K562 (cell line): ENCODE measurements at regions not wholly inside any gene's neighbourhood (a gene's known extent, or its start where the extent isn't known, plus 50 kb on each side); places are given as distances from the start of the nearest gene placed in this dataset.

ENCODE experiments used
- ATAC-seq: fragments of 200-7000 bp; cut with Tn5 transposase; 3 replicates; pipeline ENCODE4 v1.9.1; 2020; ENCODE audit warnings: moderate library complexity
- BruUV-seq: library from RNA; stranded (reverse); fragments of 400-500 nt; replicated peaks from 2 replicates; lab custom pipeline; 2021; lab: Mats Ljungman, UMichigan
- CTCF ChIA-PET: fragments of 300-600 bp; formaldehyde crosslinking; extraction: SDS; loops from one replicate; lab custom pipeline; 2021; ENCODE audit warnings: low intra/inter-chr PET ratio; lab: Yijun Ruan, JAX
- POLR2A ChIA-PET: fragments of 300-600, 350-650 bp; sonication (Branson Sonifier 250); formaldehyde crosslinking; extraction: SDS; loops from one replicate; lab custom pipeline; 2021; ENCODE audit warnings: antibody characterized with exemption, inconsistent platforms; lab: Yijun Ruan, JAX
- DNase-seq, 4 experiments: peaks; one replicate each; pipeline versions ENCODE4 v3.0.0 to v3.0.0-alpha.2; 2011 to 2018; ENCODE audit warnings: low spot score in 3 of 4, mixed read lengths in 3 of 4; ENCODE audit errors: extremely low read depth in 1 of 4
- FAIRE-seq: peaks from 2 replicates; lab custom pipeline; 2011; peaks lifted over from hg19 to GRCh38; lab: Jason Lieb, UNC
- H2AFZ ChIP-seq: 2 replicates; pipeline ENCODE4 v1.6.0; 2011; ENCODE audit warnings: low read depth, low read length, control low read depth, inconsistent platforms
- H3K27ac ChIP-seq: fragments of 200-600 bp; 3 replicates; pipeline ENCODE4 v1.8.0; 2011; ENCODE audit warnings: low read depth, mild to moderate bottlenecking, control low read depth, inconsistent platforms, low read length, moderate library complexity, mixed read lengths; ENCODE audit errors: extremely low read depth
- H3K27me3 ChIP-seq, 2 experiments: fragments of 300-600 bp in 1 of 2; 2 replicates in 1 of 2; 3 replicates in 1 of 2; pipeline versions ENCODE4 v1.6.0 to v1.8.0; 2011; ENCODE audit warnings: inconsistent platforms in 2 of 2, low read length in 2 of 2, mild to moderate bottlenecking in 1 of 2, mixed read lengths in 1 of 2, moderate library complexity in 1 of 2; ENCODE audit not compliant: control insufficient read depth in 2 of 2, insufficient read depth in 2 of 2
- H3K36me3 ChIP-seq: fragments of 300-600 bp; 3 replicates; pipeline ENCODE4 v1.8.0; 2011; ENCODE audit warnings: mild to moderate bottlenecking, low read length, inconsistent platforms; ENCODE audit not compliant: control insufficient read depth, insufficient read depth
- H3K4me1 ChIP-seq, 2 experiments: fragments of 200-600 bp in 1 of 2; replicated peaks in 1 of 2; 2 replicates in 1 of 2; 3 replicates in 1 of 2; pipeline versions ENCODE4 v1.5.1 to v1.8.0; 2011; ENCODE audit warnings: inconsistent platforms in 2 of 2, low read length in 2 of 2, mild to moderate bottlenecking in 1 of 2, mixed read lengths in 1 of 2, moderate library complexity in 1 of 2; ENCODE audit not compliant: control insufficient read depth in 2 of 2, insufficient read depth in 2 of 2
- H3K4me2 ChIP-seq: 2 replicates; pipeline ENCODE4 v1.6.1; 2011; ENCODE audit warnings: low read length, control low read depth, inconsistent platforms, mixed read lengths; ENCODE audit not compliant: insufficient read depth
- H3K4me3 ChIP-seq: fragments of 200-600 bp; sonication (generic), shearing (Covaris generic); 2 replicates; pipeline ENCODE4 v1.5.1; 2016; ENCODE audit warnings: control low read depth, inconsistent platforms
- H3K79me2 ChIP-seq: fragments of 200-600 bp; 3 replicates; pipeline ENCODE4 v1.8.0; 2011; ENCODE audit warnings: low read length, inconsistent platforms; ENCODE audit not compliant: control insufficient read depth, insufficient read depth
- H3K9ac ChIP-seq, 2 experiments: 2 replicates each; pipeline versions ENCODE4 v1.6.0 to v1.6.1; 2011; ENCODE audit warnings: low read depth in 2 of 2, low read length in 2 of 2, control low read depth in 1 of 2, inconsistent platforms in 1 of 2, mild to moderate bottlenecking in 1 of 2, mixed read lengths in 1 of 2; ENCODE audit not compliant: insufficient read depth in 1 of 2
- H3K9me1 ChIP-seq: one replicate; pipeline ENCODE4 v1.6.0; 2011; ENCODE audit warnings: inconsistent platforms, mild to moderate bottlenecking, low read length, moderate library complexity; ENCODE audit not compliant: control insufficient read depth, insufficient read depth
- H3K9me3 ChIP-seq: replicated peaks from 2 replicates; pipeline ENCODE4 v1.5.1; 2011; ENCODE audit warnings: low read depth, low read length, inconsistent platforms; ENCODE audit not compliant: control insufficient read depth, insufficient read depth
- H4K20me1 ChIP-seq: replicated peaks from 2 replicates; pipeline ENCODE4 v1.6.1; 2011; ENCODE audit warnings: low read length, inconsistent platforms, mixed read lengths; ENCODE audit not compliant: control insufficient read depth, insufficient read depth
- E2F6 ChIP-seq, 2 experiments: IDR thresholded peaks; 2 replicates each; pipeline ENCODE4 v1.6.1; 2011; ENCODE audit warnings: borderline replicate concordance in 1 of 2, control low read depth in 1 of 2, low read depth in 1 of 2, low read length in 1 of 2, mild to moderate bottlenecking in 1 of 2, mixed read lengths in 1 of 2, moderate library complexity in 1 of 2; ENCODE audit not compliant: insufficient read depth in 1 of 2, insufficient read length in 1 of 2, poor library complexity in 1 of 2, severe bottlenecking in 1 of 2; ENCODE audit errors: extremely low read depth in 1 of 2
- FOXP1 ChIP-seq: sonication (generic); formaldehyde crosslinking; IDR thresholded peaks from 2 replicates; pipeline ENCODE4 v1.8.0; 2022; ENCODE audit warnings: mild to moderate bottlenecking, missing genetic modification reagents
- RREB1 ChIP-seq: fragments of 250-450 bp; sonication (Bioruptor Pico); IDR thresholded peaks from 2 replicates; pipeline ENCODE4 v1.4.0; 2020
- XRCC5 ChIP-seq: fragments of 200-400 bp; formaldehyde crosslinking; IDR thresholded peaks from 2 replicates; pipeline ENCODE4 v1.6.1; 2017; ENCODE audit warnings: low read depth, mild to moderate bottlenecking, low read length
- ZFX ChIP-seq: sonication (generic); formaldehyde crosslinking; IDR thresholded peaks from 2 replicates; pipeline ENCODE4 v1.8.0; 2022; ENCODE audit warnings: mild to moderate bottlenecking, missing genetic modification reagents, moderate library complexity
- ZNF449 ChIP-seq: fragments of 250-450 bp; sonication (Bioruptor Pico); IDR thresholded peaks from 2 replicates; pipeline ENCODE4 v1.8.0; 2022; ENCODE audit warnings: moderate library complexity, mild to moderate bottlenecking, inconsistent platforms
- ZNF780A ChIP-seq: fragments of 250-450 bp; sonication (Bioruptor Pico); IDR thresholded peaks from 2 replicates; pipeline ENCODE4 v1.5.0; 2021; ENCODE audit warnings: mild to moderate bottlenecking
- WGBS: fragments of 100-300 bp; shearing (Covaris generic); methylation state at CpG from one replicate; pipeline ENCODE4 v1.1.6; 2016; ENCODE audit warnings: low coverage, mixed read lengths; ENCODE audit not compliant: insufficient coverage; ENCODE audit errors: missing lambda C conversion rate; 5-methylcytosine and 5-hydroxymethylcytosine counted together
- in situ Hi-C: fragments of 300-500 bp; cut with MboI; formaldehyde crosslinking; loops from 4 replicates; pipeline ENCODE4 v1.15.0; 2018; ENCODE audit warnings: inconsistent platforms, mixed read lengths
- intact Hi-C: fragments of 100-400 bp; cut with micrococcal nuclease; formaldehyde crosslinking; loops from 2 replicates; pipeline ENCODE4 v1.14.2; 2022

DNA sequence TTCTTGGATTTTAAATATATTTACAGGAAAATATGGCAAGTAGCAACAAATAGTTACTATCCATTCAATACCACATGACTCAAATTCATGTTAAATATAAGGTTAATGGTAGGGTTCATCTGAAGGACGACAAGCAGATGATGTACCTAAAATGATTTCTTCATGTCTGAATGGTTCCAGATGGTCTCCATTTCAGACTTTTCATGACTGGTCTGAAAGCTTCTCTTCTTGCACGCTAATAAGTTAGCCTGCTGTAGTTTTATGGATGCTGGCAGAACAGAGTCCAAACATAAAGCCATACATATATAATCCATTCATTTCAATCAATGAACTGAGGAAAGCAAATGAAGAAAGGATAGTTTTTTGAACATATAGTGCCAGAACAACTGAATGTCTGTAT is 257.0 kb upstream of the MGAT4C start:
- ChIA-PET CTCF (no interaction called here), POLR2A (no interaction called here)
- no peak overlapping the region for H3K27ac ChIP-seq
- no peak for TF ChIP-seq ZNF780A
- no peak for TF ChIP-seq ZFX (CRISPR knock-in tag)
- TF ChIP-seq XRCC5 = no peak
- no peak for TF ChIP-seq E2F6 (IDR thresholded peaks at IDR 0.05; ENCODE audit: borderline replicate concordance in 1 of 2, extremely low read depth in 1 of 2, insufficient read depth in 1 of 2, insufficient read length in 1 of 2, low read depth in 1 of 2, low read length in 1 of 2, poor library complexity in 1 of 2, severe bottlenecking in 1 of 2)
- no peaks in the 10 kb centered on the region for H3K79me2 ChIP-seq
- WGBS = 6% methylated on average over 2 of the region's 2 CpGs
- no peak overlapping the region for H2AFZ ChIP-seq
- DNase-seq = no peak
- no peaks in the 10 kb centered on the region for H3K36me3 ChIP-seq
- no peak overlapping the region for H3K4me3 ChIP-seq
- no peaks in the 10 kb centered on the region; the same call in 1 of the 2 replicates for H3K9me3 ChIP-seq
- H3K4me1 ChIP-seq = no peaks in the 10 kb centered on the region
- no peaks in the 10 kb centered on the region for H4K20me1 ChIP-seq
- no TSS peak for BruUV-seq
- H3K27me3 ChIP-seq = no peaks in the 10 kb centered on the region
- no peak overlapping the region for H3K4me2 ChIP-seq
- H3K9me1 ChIP-seq = no peaks in the 10 kb centered on the region
- in situ Hi-C loops (no loop called here), intact Hi-C loops (no loop called here)
- ATAC-seq = no peak
- FAIRE-seq = no peak
- no peak overlapping the region for H3K9ac ChIP-seq

DNA sequence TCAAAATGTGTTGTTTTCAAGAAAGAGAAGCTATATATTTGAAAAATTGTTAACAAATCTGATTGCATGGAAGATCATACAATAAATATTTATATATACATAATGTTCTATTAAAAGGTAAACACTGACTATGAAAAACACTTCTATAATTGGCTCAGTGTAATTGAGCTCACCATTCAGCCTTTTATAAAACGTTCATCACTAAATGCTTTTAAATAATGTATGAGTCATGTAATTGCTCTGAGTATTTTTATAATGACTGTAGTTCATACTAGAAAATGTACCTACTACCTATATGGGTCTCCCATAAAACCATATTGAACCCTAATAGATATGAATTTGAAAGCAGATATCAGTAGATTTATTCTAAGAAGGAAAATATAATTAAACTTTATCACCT is 240.4 kb upstream of the MGAT4C start:
- no peak overlapping the region for H3K9ac ChIP-seq
- H3K9me1 ChIP-seq = no peaks in the 10 kb centered on the region
- intact Hi-C loops (no loop called here), in situ Hi-C loops (no loop called here)
- no peaks in the 10 kb centered on the region for H3K4me1 ChIP-seq
- FAIRE-seq (no peak), DNase-seq (no peak), ATAC-seq (no peak)
- no peaks in the 10 kb centered on the region for H3K27me3 ChIP-seq
- H3K4me2 ChIP-seq = no peak overlapping the region
- no peaks in the 10 kb centered on the region for H4K20me1 ChIP-seq
- no peak overlapping the region for H3K27ac ChIP-seq
- H3K36me3 ChIP-seq = no peaks in the 10 kb centered on the region
- ChIA-PET CTCF (no interaction called here), POLR2A (no interaction called here)
- 0% methylated on average over 1 of the region's 1 CpG for WGBS
- BruUV-seq = no TSS peak
- H3K4me3 ChIP-seq = no peak overlapping the region
- H2AFZ ChIP-seq = no peak overlapping the region
- no peaks in the 10 kb centered on the region for H3K9me3 ChIP-seq
- no peaks in the 10 kb centered on the region for H3K79me2 ChIP-seq
- TF ChIP-seq RREB1 (CRISPR knock-in tag) (no peak), FOXP1 (CRISPR knock-in tag) (no peak), ZNF449 (CRISPR knock-in tag) (no peak)
